ENCODE measurements at regions not wholly inside any gene's neighbourhood (a gene's known extent, or its start where the extent isn't known, plus 50 kb on each side); places are given as distances from the start of the nearest gene placed in this dataset.

- Histone ChIP-seq H3K4me1 (ENCODE audit: low read depth) (no peaks in the 10 kb centered on the region), H3K4me3 (no peak overlapping the region), H3K9me3 (no peaks in the 10 kb centered on the region), H3K36me3 (ENCODE audit: low read depth) (no peaks in the 10 kb centered on the region)
- intact Hi-C loops (cut with DNase I, micrococcal nuclease), result no loop called here
- DNase-seq (no peak), ATAC-seq (no peak)
- TF ChIP-seq, protein P1, sequence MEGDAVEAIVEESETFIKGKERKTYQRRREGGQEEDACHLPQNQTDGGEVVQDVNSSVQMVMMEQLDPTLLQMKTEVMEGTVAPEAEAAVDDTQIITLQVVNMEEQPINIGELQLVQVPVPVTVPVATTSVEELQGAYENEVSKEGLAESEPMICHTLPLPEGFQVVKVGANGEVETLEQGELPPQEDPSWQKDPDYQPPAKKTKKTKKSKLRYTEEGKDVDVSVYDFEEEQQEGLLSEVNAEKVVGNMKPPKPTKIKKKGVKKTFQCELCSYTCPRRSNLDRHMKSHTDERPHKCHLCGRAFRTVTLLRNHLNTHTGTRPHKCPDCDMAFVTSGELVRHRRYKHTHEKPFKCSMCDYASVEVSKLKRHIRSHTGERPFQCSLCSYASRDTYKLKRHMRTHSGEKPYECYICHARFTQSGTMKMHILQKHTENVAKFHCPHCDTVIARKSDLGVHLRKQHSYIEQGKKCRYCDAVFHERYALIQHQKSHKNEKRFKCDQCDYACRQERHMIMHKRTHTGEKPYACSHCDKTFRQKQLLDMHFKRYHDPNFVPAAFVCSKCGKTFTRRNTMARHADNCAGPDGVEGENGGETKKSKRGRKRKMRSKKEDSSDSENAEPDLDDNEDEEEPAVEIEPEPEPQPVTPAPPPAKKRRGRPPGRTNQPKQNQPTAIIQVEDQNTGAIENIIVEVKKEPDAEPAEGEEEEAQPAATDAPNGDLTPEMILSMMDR (IDR thresholded peaks at IDR 0.05), result no peak
These were observed 149.2 kb downstream of the CEP120 start for GRCh38 chr5:123273984-123274383.

DNA sequence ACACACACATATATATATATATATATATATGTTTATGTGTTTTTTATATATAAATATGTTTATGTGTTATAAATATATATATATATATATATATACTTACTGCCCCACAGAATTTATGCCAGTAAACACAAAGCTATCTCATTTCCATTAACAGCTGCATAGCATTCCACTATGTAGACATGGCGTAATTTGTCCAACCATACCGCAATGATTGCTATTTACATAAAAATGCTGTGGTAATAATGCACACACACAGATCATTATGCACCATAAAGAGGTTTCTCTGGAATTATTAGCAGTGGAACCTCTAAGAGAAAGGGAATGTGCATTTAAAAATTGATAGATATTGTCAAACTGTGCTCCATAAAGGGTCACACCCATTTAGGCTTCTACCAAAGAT lies 150.1 kb downstream of the CEP120 start:
- TF ChIP-seq, protein P1 (IDR thresholded peaks at IDR 0.05), result no peak
- intact Hi-C loops (cut with DNase I, micrococcal nuclease), result no loop called here
- no peaks in the 10 kb centered on the region for H3K4me1 ChIP-seq (ENCODE audit: low read depth)
- H3K4me3 ChIP-seq, result no peak overlapping the region
- DNase-seq (no peak), ATAC-seq (no peak)
- no peaks in the 10 kb centered on the region for H3K36me3 ChIP-seq (ENCODE audit: low read depth)
- no peaks in the 10 kb centered on the region for H3K9me3 ChIP-seq

DNA sequence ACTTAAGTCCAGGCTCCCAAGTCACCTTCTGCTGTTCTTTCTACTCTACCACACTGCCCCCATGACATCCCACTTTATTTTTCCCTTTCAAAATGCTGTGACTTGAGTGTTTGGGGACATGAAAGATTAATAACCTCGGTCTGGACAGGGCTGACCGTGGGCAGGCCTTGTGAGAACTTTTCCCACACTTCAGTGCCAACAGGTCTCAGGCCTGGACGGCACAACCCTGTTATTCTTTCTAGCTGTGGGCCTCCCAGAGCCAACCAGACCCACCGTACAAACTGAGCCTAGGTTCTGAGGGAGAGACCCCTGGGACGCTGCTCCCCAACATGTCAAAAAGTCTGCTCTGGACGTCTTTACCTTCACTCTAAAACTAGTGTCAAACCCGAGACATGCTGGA lies 153.4 kb downstream of the CEP120 start:
- Histone ChIP-seq H3K4me3 (no peak overlapping the region), H3K36me3 (ENCODE audit: low read depth) (no peaks in the 10 kb centered on the region), H3K4me1 (ENCODE audit: low read depth) (no peaks in the 10 kb centered on the region), H3K9me3 (no peaks in the 10 kb centered on the region)
- DNase-seq (no peak), ATAC-seq (no peak)
- TF ChIP-seq, protein P1 (IDR thresholded peaks at IDR 0.05), result no peak
- intact Hi-C loops (cut with DNase I, micrococcal nuclease), result no loop called here

GRCh38 chr5:123269436-123269835 lies 153.8 kb downstream of the CEP120 start:
- intact Hi-C loops (cut with DNase I, micrococcal nuclease), result no loop called here
- TF ChIP-seq, protein P1 (IDR thresholded peaks at IDR 0.05), result no peak
- no peaks in the 10 kb centered on the region for H3K36me3 ChIP-seq (ENCODE audit: low read depth)
- no peaks in the 10 kb centered on the region for H3K4me1 ChIP-seq (ENCODE audit: low read depth)
- no peak for DNase-seq
- no peak overlapping the region for H3K4me3 ChIP-seq
- no peaks in the 10 kb centered on the region for H3K9me3 ChIP-seq
- ATAC-seq, result no peak

DNA sequence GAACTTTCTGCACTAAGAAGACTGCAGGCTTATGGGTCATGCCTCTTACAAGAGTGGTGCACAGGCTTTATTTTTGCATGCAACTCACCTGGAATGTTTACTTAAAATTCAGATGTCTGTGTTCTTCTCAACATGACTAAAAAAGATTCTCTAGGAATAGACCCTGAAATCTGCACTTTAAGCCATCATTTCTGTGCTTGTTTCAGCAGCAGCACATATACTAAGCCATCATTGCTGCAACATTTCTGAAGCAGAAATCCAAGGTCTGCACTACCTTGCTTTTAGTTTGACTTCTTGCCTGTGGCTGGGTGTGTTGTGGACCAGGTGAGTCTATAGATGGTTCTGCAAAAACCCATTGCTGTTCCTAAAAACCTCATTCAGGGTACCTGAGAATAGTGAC lies 156.8 kb downstream of the CEP120 start:
- H3K4me3 ChIP-seq, result no peak overlapping the region
- intact Hi-C loops (cut with DNase I, micrococcal nuclease), result no loop called here

More for the DNA sequence above, 156.8 kb downstream of the CEP120 start:
- Histone ChIP-seq H3K36me3 (ENCODE audit: low read depth) (no peaks in the 10 kb centered on the region), H3K9me3 (no peaks in the 10 kb centered on the region), H3K4me1 (ENCODE audit: low read depth) (no peaks in the 10 kb centered on the region)
- TF ChIP-seq, protein P1 (IDR thresholded peaks at IDR 0.05), result no peak
- DNase-seq, result no peak
- no peak for ATAC-seq

All from mucosa of descending colon (tissue), 3 donors.